Activated T-cell treated with anti-CD3 and anti-CD28 coated beads, Interleukin-2, amount 50 U/mL, for 4 hours (primary cell): ENCODE measurements at regions not wholly inside any gene's neighbourhood (a gene's known extent, or its start where the extent isn't known, plus 50 kb on each side); places are given as distances from the start of the nearest gene placed in this dataset.
A peak's percentile ranks its signal among the peaks of the same experiment; 100 is the strongest.

Experiments
- ATAC-seq, 2 donors: fragments of 200-7000 bp; cut with Tn5 transposase; one replicate each; pipeline ENCODE4 v1.10.0; 2021
- DNase-seq: peaks from one replicate; pipeline ENCODE4 v3.0.0-alpha.2; 2020
- H3K27me3 Mint-ChIP-seq: one replicate; pipeline ENCODE4 v1.8.0; 2021; ENCODE audit warnings: low read depth, mixed read lengths
- H3K36me3 Mint-ChIP-seq: one replicate; pipeline ENCODE4 v1.8.0; 2022; ENCODE audit warnings: mixed read lengths; ENCODE audit not compliant: insufficient read depth
- H3K4me1 Mint-ChIP-seq: one replicate; pipeline ENCODE4 v1.8.0; 2021; ENCODE audit warnings: low read depth, mixed read lengths
- H3K4me3 Mint-ChIP-seq: one replicate; pipeline ENCODE4 v1.8.0; 2021; ENCODE audit warnings: mild to moderate bottlenecking, moderate library complexity, mixed read lengths
- H3K9me3 Mint-ChIP-seq: one replicate; pipeline ENCODE4 v1.8.0; 2021; ENCODE audit warnings: mixed read lengths

DNA sequence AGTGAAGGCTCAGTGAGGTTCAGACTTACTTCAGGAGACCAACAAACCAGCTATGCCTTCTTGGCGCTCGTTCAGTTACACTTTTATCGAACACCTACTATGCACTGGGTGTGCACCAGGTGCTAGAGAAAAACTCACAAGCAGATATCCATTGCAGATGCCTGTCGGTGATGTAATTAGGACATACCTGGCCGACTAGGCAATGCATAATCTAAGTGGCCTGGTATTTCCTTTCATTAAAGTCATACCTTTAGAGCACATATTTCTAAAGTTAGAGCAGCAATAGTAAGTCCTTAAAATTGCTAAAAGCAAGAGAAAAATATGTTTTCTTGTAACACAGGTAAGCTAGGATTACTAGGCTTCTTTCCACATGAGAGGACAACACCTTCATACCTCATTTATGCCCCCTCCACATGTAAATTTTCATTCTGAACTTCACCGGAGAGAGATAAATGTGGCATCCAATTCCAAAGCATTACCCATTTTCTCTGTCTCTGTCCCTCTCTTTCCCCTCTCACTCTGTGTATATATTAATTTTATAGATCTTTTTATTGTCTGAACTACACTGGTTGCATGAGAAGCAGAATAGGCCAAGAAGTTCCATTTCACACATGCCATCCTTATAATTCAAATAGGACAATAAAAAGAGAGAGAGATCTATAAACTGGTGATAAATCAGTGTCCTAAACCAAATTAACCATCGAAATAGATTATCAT, 242.2 kb downstream of the SPTSSA start:
- no peaks in the 10 kb centered on the region for H3K36me3 Mint-ChIP-seq
- no peaks in the 10 kb centered on the region for H3K27me3 Mint-ChIP-seq
- H3K4me1 Mint-ChIP-seq, result peaks cover 7% of the 10 kb centered on the region
- ATAC-seq (no peak), DNase-seq (no peak)
- no peaks in the 10 kb centered on the region for H3K9me3 Mint-ChIP-seq
- H3K4me3 Mint-ChIP-seq, result no peak overlapping the region

DNA sequence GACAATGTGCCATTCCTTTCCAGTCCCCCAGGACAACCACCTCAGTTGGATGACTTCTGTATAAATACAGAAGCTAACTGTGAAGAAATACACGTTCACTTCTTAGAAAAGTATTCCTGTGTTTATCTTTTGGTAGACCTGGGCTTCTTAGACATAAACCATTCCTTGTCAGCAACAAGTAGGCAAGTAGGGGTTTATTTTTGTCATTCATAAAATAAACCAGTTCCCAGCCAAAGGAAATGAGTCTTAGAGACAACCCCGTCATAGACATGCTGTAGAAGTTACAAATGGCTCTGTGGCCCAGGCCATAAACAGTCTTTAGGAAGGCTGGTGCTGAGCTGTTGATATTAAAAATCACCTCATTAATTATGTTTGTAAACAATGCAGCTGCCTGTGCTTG, 243.2 kb downstream of the SPTSSA start:
- DNase-seq (no peak), ATAC-seq (no peak)
- H3K27me3 Mint-ChIP-seq, result no peaks in the 10 kb centered on the region
- peaks cover 11% of the 10 kb centered on the region for H3K4me1 Mint-ChIP-seq
- H3K4me3 Mint-ChIP-seq, result no peak overlapping the region
- no peaks in the 10 kb centered on the region for H3K36me3 Mint-ChIP-seq
- no peaks in the 10 kb centered on the region for H3K9me3 Mint-ChIP-seq

- H3K9me3 Mint-ChIP-seq, result no peaks in the 10 kb centered on the region
- H3K4me3 Mint-ChIP-seq, result no peak overlapping the region
- H3K4me1 Mint-ChIP-seq, result peaks cover 24% of the 10 kb centered on the region
- ATAC-seq (no peak), DNase-seq (no peak)
- H3K27me3 Mint-ChIP-seq, result no peaks in the 10 kb centered on the region
- H3K36me3 Mint-ChIP-seq, result no peaks in the 10 kb centered on the region
Observed at GRCh38 chr14:34214961-34215360, 247.1 kb downstream of the SPTSSA start.

GRCh38 chr14:34213332-34213731, 248.7 kb downstream of the SPTSSA start:
- Mint-ChIP-seq H3K27me3 (no peaks in the 10 kb centered on the region), H3K9me3 (no peaks in the 10 kb centered on the region), H3K36me3 (no peaks in the 10 kb centered on the region), H3K4me1 (peaks cover 24% of the 10 kb centered on the region), H3K4me3 (no peak overlapping the region)
- ATAC-seq (no peak), DNase-seq (no peak)

DNA sequence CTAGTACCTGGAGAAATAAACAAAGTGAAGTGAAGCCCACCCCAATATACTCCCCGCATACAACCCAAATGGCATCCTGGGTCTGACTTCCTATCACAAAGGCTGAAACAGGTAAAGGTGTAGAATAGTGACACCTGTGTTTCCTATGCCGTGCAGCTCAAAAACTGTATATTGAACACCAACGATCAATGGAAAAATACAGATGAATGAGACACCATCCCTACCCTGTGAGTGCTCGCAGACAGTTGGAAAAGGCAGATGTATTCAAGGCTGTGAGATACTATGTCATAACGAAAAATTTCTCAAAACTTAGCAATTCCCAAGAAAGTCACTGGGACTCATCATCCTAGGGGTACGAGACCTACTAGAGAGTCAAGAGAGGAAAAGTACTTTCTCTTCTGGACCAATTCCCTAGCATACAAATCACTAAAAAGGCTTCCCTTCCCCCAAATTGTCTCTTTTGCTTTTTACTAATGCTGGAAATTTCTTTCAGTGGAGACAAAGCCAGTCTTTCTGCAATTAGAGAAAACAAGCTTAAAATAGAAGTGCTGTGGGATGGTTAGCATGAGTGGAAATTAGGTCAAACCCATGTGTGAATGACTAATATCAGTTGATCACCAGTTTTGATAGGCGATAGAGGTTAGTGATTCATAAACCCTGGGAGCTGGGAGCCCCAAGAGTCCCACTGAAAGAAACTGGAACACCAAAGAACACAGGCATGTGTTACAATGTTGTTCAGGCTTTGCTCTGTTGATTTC, 249.7 kb downstream of the SPTSSA start:
- H3K4me3 Mint-ChIP-seq, result peak overlapping the region; percentile 51
- ATAC-seq, result peak; percentile 67 to 69
- H3K4me1 Mint-ChIP-seq, result peaks cover 24% of the 10 kb centered on the region
- H3K36me3 Mint-ChIP-seq, result no peaks in the 10 kb centered on the region
- no peaks in the 10 kb centered on the region for H3K9me3 Mint-ChIP-seq
- no peaks in the 10 kb centered on the region for H3K27me3 Mint-ChIP-seq
- no peak for DNase-seq

DNA sequence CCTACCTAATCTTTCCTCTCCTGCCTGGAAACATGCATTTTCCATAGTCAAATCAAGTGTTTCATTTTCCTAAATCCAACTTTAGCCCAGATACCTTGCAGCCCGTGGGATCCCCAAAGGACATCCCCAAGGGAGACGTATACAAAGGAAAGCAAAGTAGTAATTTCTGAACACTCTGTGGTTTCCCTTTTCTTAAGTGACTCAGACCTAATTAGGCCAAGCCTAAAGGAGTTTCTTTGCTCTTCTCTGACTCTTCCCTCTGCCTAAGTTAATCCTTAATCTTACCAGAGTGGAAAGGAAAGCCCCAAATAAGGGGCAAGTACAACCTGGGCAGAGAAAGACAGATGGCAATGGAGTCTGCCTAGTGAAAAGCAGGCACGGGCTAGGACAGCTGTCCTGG, 250.3 kb downstream of the SPTSSA start:
- Mint-ChIP-seq H3K4me1 (peaks cover 24% of the 10 kb centered on the region), H3K9me3 (no peaks in the 10 kb centered on the region), H3K27me3 (no peaks in the 10 kb centered on the region), H3K4me3 (peak overlapping the region; percentile 51), H3K36me3 (no peaks in the 10 kb centered on the region)
- peak; percentile 72 to 77 for ATAC-seq
- DNase-seq, result no peak

DNA sequence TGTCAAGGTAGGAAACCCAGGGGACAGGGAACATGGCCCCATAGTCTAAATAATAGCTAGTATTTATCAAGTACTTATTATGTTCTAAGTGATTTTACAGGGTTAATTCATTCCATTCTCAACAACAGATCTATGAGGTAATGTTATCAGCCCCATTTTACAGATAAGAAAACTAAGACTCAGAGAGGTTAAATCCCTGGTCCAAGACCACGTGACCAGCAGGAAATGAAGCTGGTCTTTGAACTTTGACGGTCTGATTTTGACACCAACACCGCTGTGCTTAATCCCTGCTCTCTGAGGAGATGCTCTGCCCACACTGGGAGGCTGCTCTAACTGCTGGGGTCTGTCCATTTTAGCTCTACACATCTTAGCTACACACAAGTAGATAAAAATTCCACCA, 253.5 kb downstream of the SPTSSA start:
- DNase-seq, result no peak
- no peaks in the 10 kb centered on the region for H3K36me3 Mint-ChIP-seq
- peaks cover 29% of the 10 kb centered on the region for H3K4me1 Mint-ChIP-seq
- ATAC-seq, result no peak
- H3K27me3 Mint-ChIP-seq, result no peaks in the 10 kb centered on the region
- H3K9me3 Mint-ChIP-seq, result peaks cover 8% of the 10 kb centered on the region
- H3K4me3 Mint-ChIP-seq, result no peak overlapping the region

DNA sequence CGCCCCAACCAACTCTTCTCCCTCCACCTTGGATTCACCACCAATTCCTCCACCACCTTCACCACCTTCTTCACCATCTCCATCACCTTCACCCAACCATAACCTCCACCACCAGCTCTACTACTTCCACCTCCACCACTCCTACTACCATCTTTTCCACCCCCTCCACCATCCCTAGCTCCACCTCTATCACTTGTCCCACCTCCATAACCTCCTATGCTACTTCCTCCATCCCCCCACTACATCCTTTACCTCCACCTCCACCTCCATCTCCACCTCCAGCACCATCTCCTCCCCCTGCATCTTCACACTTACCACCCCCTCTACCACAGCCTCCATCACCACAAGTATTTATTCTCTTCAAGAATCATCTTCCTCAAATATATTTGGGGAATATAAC, 254.9 kb upstream of the EGLN3 start:
- DNase-seq (no peak), ATAC-seq (no peak)
- H3K4me1 Mint-ChIP-seq, result peaks cover 33% of the 10 kb centered on the region
- no peaks in the 10 kb centered on the region for H3K27me3 Mint-ChIP-seq
- H3K9me3 Mint-ChIP-seq, result peaks cover 8% of the 10 kb centered on the region
- H3K4me3 Mint-ChIP-seq, result no peak overlapping the region
- no peaks in the 10 kb centered on the region for H3K36me3 Mint-ChIP-seq

DNA sequence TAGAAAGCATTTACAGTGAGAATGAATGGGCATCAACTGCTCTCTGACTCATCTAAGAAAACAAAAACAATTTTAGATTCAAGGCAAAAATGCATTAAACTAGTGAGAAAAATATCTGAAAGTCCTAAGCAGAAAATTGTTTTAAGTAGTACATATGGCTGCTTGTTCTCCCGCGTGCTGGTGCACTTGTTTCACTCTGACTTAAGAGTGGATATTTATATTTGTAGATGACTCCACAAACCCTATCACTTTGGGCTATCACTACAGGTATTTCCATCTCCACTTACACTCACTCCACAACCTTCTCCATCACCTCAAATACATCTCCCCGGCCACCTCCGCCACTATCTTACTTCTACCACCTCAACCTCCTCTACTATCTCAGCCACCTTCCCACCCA, 253.9 kb upstream of the EGLN3 start:
- H3K4me3 Mint-ChIP-seq, result no peak overlapping the region
- peaks cover 37% of the 10 kb centered on the region for H3K4me1 Mint-ChIP-seq
- H3K36me3 Mint-ChIP-seq, result no peaks in the 10 kb centered on the region
- H3K27me3 Mint-ChIP-seq, result no peaks in the 10 kb centered on the region
- no peak for DNase-seq
- ATAC-seq, result no peak
- peaks cover 8% of the 10 kb centered on the region for H3K9me3 Mint-ChIP-seq

DNA sequence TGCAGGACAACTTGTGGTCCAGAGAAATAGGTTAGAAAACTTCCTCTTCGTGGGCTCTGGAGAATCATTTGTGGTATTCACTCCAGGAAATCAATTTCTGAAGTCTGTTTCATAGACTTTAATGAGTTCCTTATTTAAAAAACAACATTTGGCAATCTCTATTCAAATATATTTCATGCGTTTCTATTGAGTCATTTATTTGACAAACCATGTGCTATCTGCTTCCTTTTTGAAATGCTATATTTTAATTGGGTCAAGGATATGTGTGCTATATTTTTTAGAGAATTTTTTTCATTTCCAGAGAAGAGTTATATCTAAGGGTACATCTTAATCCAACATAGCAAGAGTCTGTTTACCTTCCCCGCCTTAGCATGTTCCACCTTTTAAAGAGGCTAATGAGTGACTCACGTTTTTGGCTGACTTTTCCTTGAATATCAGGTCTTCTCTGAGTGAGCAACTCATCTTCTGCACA, 252.4 kb upstream of the EGLN3 start:
- H3K4me3 Mint-ChIP-seq, result no peak overlapping the region
- H3K9me3 Mint-ChIP-seq, result peaks cover 8% of the 10 kb centered on the region
- ATAC-seq (peak; percentile 52 to 60), DNase-seq (no peak)
- H3K27me3 Mint-ChIP-seq, result no peaks in the 10 kb centered on the region
- H3K4me1 Mint-ChIP-seq, result peaks cover 42% of the 10 kb centered on the region
- no peaks in the 10 kb centered on the region for H3K36me3 Mint-ChIP-seq

DNA sequence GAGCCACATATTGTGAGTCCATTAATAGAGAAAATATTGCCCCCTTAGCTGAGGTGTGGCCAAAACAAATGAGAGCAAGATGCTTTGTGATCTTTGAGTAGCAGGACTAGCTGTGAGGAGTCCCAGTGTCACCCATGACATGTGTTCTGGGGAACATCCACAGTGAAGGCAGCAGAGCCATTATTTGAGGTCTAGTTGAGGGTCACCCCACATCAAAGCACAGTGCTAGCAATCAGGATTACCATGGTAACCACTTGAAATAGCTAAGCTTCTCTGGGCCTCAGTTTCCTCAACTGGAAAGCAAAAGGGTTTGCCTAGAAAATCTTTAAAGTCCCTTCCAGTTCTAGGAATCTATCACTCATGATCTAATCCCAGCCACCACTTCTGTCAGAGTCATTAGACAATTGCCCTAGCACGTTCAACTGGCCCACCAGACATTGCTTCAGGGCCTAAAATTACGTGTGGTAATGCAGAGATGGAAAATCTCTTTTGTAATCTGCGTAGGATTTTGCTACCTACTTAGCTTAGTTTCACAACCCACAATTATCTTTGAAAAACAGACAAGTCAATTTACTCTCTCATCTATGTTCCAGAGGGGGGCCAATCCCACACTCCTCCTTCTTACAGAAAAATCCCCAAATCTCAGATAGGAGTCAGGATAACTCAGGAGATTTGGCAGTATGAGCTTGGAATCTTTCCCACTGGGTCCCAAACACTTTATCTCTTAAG, 251.2 kb upstream of the EGLN3 start:
- Mint-ChIP-seq H3K4me3 (no peak overlapping the region), H3K9me3 (peaks cover 8% of the 10 kb centered on the region), H3K36me3 (no peaks in the 10 kb centered on the region), H3K27me3 (no peaks in the 10 kb centered on the region), H3K4me1 (peaks cover 42% of the 10 kb centered on the region)
- DNase-seq (no peak), ATAC-seq (no peak)

DNA sequence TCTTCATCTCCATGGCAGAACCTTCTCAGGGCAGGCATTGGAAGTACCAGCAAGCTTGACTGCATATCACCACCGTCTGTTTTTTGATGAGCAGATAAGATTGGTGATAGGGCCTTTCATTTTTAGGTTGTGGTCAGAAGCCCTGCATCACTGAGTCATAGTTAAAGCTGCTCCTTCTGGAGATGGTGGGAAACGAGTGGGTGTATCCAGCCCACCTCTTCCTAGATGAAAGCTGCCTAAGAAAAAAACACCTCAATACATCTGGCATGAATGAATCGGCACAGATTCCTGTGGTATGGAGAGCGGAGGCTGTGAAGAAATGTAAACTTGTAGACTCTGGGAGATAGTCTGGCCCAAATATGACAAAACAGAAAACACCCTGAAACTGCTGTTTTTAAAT, 248.7 kb upstream of the EGLN3 start:
- Mint-ChIP-seq H3K36me3 (no peaks in the 10 kb centered on the region), H3K4me1 (peaks cover 42% of the 10 kb centered on the region), H3K9me3 (peaks cover 6% of the 10 kb centered on the region), H3K27me3 (no peaks in the 10 kb centered on the region), H3K4me3 (no peak overlapping the region)
- DNase-seq, result no peak
- ATAC-seq, result peak; percentile 64 to 66

DNA sequence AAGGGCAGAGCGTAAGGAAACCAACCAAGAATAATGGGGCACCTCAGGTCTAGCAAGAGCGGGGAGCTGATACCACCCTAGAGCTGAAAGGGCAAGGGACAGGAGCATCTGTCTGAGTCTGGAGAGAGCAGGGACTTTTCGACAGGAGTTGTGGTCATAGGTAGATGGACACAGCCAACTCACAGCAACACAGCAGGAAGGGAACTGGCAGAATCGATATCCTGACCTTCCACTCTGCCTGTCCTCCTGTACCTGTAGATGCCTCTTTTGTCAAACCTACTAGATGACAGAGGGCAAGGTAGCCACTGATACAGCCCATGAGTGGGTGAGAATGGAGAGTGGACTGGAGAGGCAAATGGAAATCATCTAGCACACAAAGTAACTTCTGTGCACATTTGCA, 247.2 kb upstream of the EGLN3 start:
- ATAC-seq (no peak), DNase-seq (no peak)
- peaks cover 3% of the 10 kb centered on the region for H3K9me3 Mint-ChIP-seq
- H3K4me3 Mint-ChIP-seq, result no peak overlapping the region
- peaks cover 31% of the 10 kb centered on the region for H3K4me1 Mint-ChIP-seq
- no peaks in the 10 kb centered on the region for H3K27me3 Mint-ChIP-seq
- no peaks in the 10 kb centered on the region for H3K36me3 Mint-ChIP-seq

DNA sequence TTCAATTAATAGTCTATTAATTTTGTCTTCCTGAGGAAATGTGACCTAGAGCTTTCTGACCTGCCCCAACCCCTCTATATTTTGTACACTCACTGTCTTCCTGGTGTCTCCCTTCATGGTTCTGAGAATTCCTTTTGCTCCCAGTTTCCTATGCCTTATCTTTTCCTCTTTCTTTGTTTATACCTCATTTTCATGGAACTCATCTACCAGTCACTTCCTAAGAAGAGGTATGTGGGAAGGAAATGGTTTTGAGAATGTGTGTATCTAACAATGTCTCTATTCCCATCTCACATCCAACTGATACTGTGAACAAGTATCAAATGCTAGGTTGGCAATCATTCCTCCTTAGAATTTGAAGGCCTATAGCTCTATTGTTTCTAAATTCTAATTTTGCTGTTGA, 245.1 kb upstream of the EGLN3 start:
- Mint-ChIP-seq H3K4me3 (no peak overlapping the region), H3K9me3 (peaks cover 3% of the 10 kb centered on the region), H3K4me1 (peaks cover 11% of the 10 kb centered on the region)

More for the DNA sequence above, 245.1 kb upstream of the EGLN3 start:
- Mint-ChIP-seq H3K36me3 (no peaks in the 10 kb centered on the region), H3K27me3 (no peaks in the 10 kb centered on the region)
- DNase-seq (no peak), ATAC-seq (no peak)
